ENCODE measurements at regions not wholly inside any gene's neighbourhood (a gene's known extent, or its start where the extent isn't known, plus 50 kb on each side); places are given as distances from the start of the nearest gene placed in this dataset.
A peak's percentile ranks its signal among the peaks of the same experiment; 100 is the strongest.

- WGBS (ENCODE audit: low lambda C conversion rate), result 95% methylated on average over 6 of the region's 6 CpGs
- FAIRE-seq (no peak), DNase-seq (ENCODE audit: low spot score) (no peak), ATAC-seq (no peak)
- no peaks in the 10 kb centered on the region for H3K36me3 ChIP-seq (replicated peaks in 1 of 2; ENCODE audit: control insufficient read depth in 1 of 2, insufficient read depth in 2 of 2, low read length in 2 of 2)
- H3K79me2 ChIP-seq (ENCODE audit: insufficient read depth, low read length), result no peaks in the 10 kb centered on the region
- H3K9me3 ChIP-seq (ENCODE audit: low read length), result no peaks in the 10 kb centered on the region
- peak overlapping the region; percentile 88; the same call in 1 of the 2 replicates for H3K9ac ChIP-seq (ENCODE audit: insufficient read depth, low read depth, low read length)
- H3K4me3 ChIP-seq (replicated peaks in 1 of 3; ENCODE audit: insufficient read depth in 1 of 3, low read depth in 2 of 3, low read length in 3 of 3), result no peak overlapping the region
- POLR2A ChIA-PET, result interaction anchor here (0.5 to 6.0 kb wide), 8 partner anchors 9 to 434 kb away, joined by 3 to 124 read pairs (median 20); partner anchors contain the start of gene RHOU
- no peak overlapping the region for H2AFZ ChIP-seq (ENCODE audit: low read length)
- H3K4me1 ChIP-seq (ENCODE audit: insufficient read depth, low read length), result peaks cover 78% of the 10 kb centered on the region
- no TSS peak for BruUV-seq (replicated peaks)
- in situ Hi-C loops (cut with HindIII; ENCODE audit: extremely low pct_ligation_motif_present, low pct_unique_long_range_greater_than_20kb) (no loop called here), intact Hi-C loops (cut with micrococcal nuclease; ENCODE audit: unreplicated experiment) (loop anchor here (2.0 to 10.0 kb wide), 3 partner anchors 98 to 295 kb away; no protein-coding TSS in a partner anchor)
- CTCF ChIA-PET (ENCODE audit: low intra/inter-chr PET ratio, low total read pairs), result no interaction called here
- 0 out of 2 replicates have a peak overlapping the region, but pooled peaks have one; percentile 91 for H3K4me2 ChIP-seq (ENCODE audit: low read depth, low read length)
- H3K27ac ChIP-seq (ENCODE audit: extremely low read length, insufficient read depth, low read length), result peak overlapping the region; percentile 99
- no peaks in the 10 kb centered on the region; a peak in 1 of 5 replicates for H3K27me3 ChIP-seq (ENCODE audit: control insufficient read depth in 1 of 2, insufficient read depth in 2 of 2, low read length in 2 of 2)
- no peaks in the 10 kb centered on the region for H4K20me1 ChIP-seq (ENCODE audit: insufficient read depth, low read length)
- TF ChIP-seq ZNF280B (CRISPR knock-in tag; IDR thresholded peaks at IDR 0.05; ENCODE audit: borderline replicate concordance) (no peak), ZHX2 (IDR thresholded peaks at IDR 0.05; ENCODE audit: low read depth) (no peak), ZHX2 (CRISPR knock-in tag; IDR thresholded peaks at IDR 0.05; ENCODE audit: borderline replicate concordance) (no peak), EEA1 (CRISPR knock-in tag; IDR thresholded peaks at IDR 0.05; ENCODE audit: borderline replicate concordance) (no peak), TCF7 (IDR thresholded peaks at IDR 0.05; ENCODE audit: low read depth) (no peak), ZSCAN9 (CRISPR knock-in tag; IDR thresholded peaks at IDR 0.05; ENCODE audit: borderline replicate concordance) (no peak), ZUFSP (CRISPR knock-in tag; IDR thresholded peaks at IDR 0.05; ENCODE audit: borderline replicate concordance) (no peak), SP2 (CRISPR knock-in tag; IDR thresholded peaks at IDR 0.05) (no peak), NPAS2 (CRISPR knock-in tag; IDR thresholded peaks at IDR 0.05; ENCODE audit: borderline replicate concordance) (no peak), ZFP36 (IDR thresholded peaks at IDR 0.05; ENCODE audit: borderline replicate concordance, low read depth, low read length, partially characterized antibody) (no peak), FOSL1 (CRISPR knock-in tag; IDR thresholded peaks at IDR 0.05; ENCODE audit: borderline replicate concordance) (no peak), ESRRA (CRISPR knock-in tag; IDR thresholded peaks at IDR 0.05; ENCODE audit: low read depth) (no peak)
Measured at GRCh38 chr1:228839656-228840055, 104.4 kb downstream of the RHOU start.

All from HepG2 (cell line).